Common myeloid progenitor, CD34-positive (primary cell): ENCODE measurements at regions not wholly inside any gene's neighbourhood (a gene's known extent, or its start where the extent isn't known, plus 50 kb on each side); places are given as distances from the start of the nearest gene placed in this dataset.
"Not testable (repeated sequence)": the region's sequence is repeated elsewhere in the genome, so short reads cannot be mapped to it uniquely, and the experiment has no call there.

ENCODE experiments used
- CTCF ChIA-PET: fragments of 350-600 bp; sonication (Branson Sonifier 250); formaldehyde crosslinking; loops from one replicate; lab custom pipeline; 2021; ENCODE audit warnings: antibody characterized with exemption; lab: Charles Lee
- POLR2A ChIA-PET: fragments of 350-600 bp; sonication (Branson Sonifier 250); formaldehyde crosslinking; loops from one replicate; lab custom pipeline; 2021; ENCODE audit warnings: antibody characterized with exemption; lab: Charles Lee
- DNase-seq, 3 donors: peaks; one replicate each; pipeline versions ENCODE4 v3.0.0 to v3.0.0-alpha.2; 2013
- H3K27ac ChIP-seq, 2 experiments: 1 replicate in 1 of 2; 2 replicates in 1 of 2; pipeline ENCODE4 v1.7.0; 2013; ENCODE audit warnings: inconsistent platforms in 2 of 2, low read length in 2 of 2, mild to moderate bottlenecking in 2 of 2, low read depth in 1 of 2, moderate library complexity in 1 of 2; ENCODE audit not compliant: severe bottlenecking in 2 of 2, insufficient read depth in 1 of 2, poor library complexity in 1 of 2
- H3K27me3 ChIP-seq, 5 experiments: replicated peaks in 2 of 5; 1 replicate in 3 of 5; 2 replicates in 2 of 5; pipeline versions ENCODE4 v1.6.1 to v1.7.0; 2013; ENCODE audit warnings: low read length in 4 of 5, mild to moderate bottlenecking in 2 of 5, moderate library complexity in 2 of 5, inconsistent platforms in 1 of 5; ENCODE audit not compliant: insufficient read depth in 5 of 5, control insufficient read depth in 4 of 5
- H3K36me3 ChIP-seq, 4 experiments: 1 replicate in 2 of 4; 2 replicates in 2 of 4; pipeline versions ENCODE4 v1.6.1 to v1.7.0; 2013; ENCODE audit warnings: low read length in 3 of 4, control low read depth in 1 of 4, mild to moderate bottlenecking in 1 of 4; ENCODE audit not compliant: control insufficient read depth in 4 of 4, insufficient read depth in 4 of 4
- H3K4me1 ChIP-seq, 4 experiments: 1 replicate in 3 of 4; 2 replicates in 1 of 4; pipeline versions ENCODE4 v1.6.1 to v1.7.1; 2013; ENCODE audit warnings: low read length in 3 of 4, mild to moderate bottlenecking in 3 of 4, control low read depth in 1 of 4, inconsistent platforms in 1 of 4, moderate library complexity in 1 of 4; ENCODE audit not compliant: control insufficient read depth in 4 of 4, insufficient read depth in 4 of 4; ENCODE audit errors: control extremely low read depth in 1 of 4
- H3K4me3 ChIP-seq, 7 experiments: 1 replicate in 4 of 7; 2 replicates in 3 of 7; pipeline versions ENCODE4 v1.5.1 to v1.7.0; 2013; ENCODE audit warnings: mild to moderate bottlenecking in 7 of 7, low read length in 6 of 7, moderate library complexity in 6 of 7, inconsistent platforms in 2 of 7, low read depth in 2 of 7, control low read depth in 1 of 7; ENCODE audit not compliant: insufficient read depth in 4 of 7, control insufficient read depth in 1 of 7; ENCODE audit errors: extremely low read depth in 1 of 7
- H3K9me3 ChIP-seq, 5 experiments: 1 replicate in 4 of 5; 2 replicates in 1 of 5; pipeline versions ENCODE4 v1.6.1 to v1.7.1; 2013; ENCODE audit warnings: low read length in 4 of 5, mild to moderate bottlenecking in 2 of 5, inconsistent platforms in 1 of 5, low read depth in 1 of 5, moderate library complexity in 1 of 5; ENCODE audit not compliant: control insufficient read depth in 4 of 5, insufficient read depth in 2 of 5; ENCODE audit errors: control extremely low read depth in 1 of 5
- WGBS: methylation state at CpG from one replicate; pipeline ENCODE4 v1.1.5; 2013; ENCODE audit not compliant: insufficient coverage; 5-methylcytosine and 5-hydroxymethylcytosine counted together

DNA sequence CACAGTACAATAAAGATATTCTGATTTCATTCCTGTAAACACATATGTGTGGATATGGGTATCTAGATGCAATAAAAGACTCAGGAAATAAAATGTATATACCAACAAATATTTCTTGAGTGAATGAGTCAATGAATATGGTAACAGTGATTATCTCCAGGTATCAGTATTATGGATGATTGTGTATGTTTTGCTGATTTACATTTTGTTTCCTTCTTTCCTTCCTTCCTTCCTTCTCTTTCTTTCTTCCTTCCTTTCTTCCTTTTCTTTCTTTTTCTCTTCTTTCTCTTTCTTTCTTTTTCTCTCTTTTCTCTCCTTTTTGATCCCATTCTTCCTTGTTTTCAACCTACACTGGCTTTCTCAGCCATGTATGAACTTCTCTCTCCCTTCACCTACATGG is 85.3 kb upstream of the DLX6 start:
- H3K9me3 ChIP-seq: no peaks in the 10 kb centered on the region
- ChIA-PET CTCF (no interaction called here), POLR2A (no interaction called here)
- no peak overlapping the region for H3K4me3 ChIP-seq
- H3K27ac ChIP-seq: no peak overlapping the region
- no peaks in the 10 kb centered on the region for H3K4me1 ChIP-seq
- no peaks in the 10 kb centered on the region for H3K36me3 ChIP-seq
- peaks cover 0 to 2% (median 0%) of the 10 kb centered on the region in 5 experiments for H3K27me3 ChIP-seq
- DNase-seq: no peak

DNA sequence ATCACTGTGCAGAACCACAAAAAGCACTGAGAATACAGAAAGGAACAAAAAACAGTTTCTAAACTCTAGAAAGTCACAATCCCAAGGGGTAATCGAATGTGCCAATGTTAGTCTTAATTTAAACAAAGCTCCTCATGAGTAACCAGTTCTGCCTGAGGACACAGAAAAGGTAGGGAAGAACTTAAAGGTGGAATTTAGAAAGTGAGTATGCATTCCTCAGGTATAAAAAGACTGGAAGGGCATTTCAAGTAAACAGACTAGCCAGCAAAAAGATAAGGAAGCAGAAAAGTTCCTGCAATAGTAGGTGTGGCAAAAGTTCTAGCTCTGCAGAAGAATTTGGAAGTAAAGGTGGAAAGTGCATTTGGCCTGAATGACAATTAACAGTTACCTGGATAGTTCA is 84.6 kb upstream of the DLX6 start:
- ChIA-PET CTCF (no interaction called here), POLR2A (no interaction called here)
- no peaks in the 10 kb centered on the region for H3K36me3 ChIP-seq
- DNase-seq: no peak
- 100% methylated on average over 1 of the region's 1 CpG for WGBS
- H3K4me3 ChIP-seq: no peak overlapping the region
- H3K27ac ChIP-seq: no peak overlapping the region
- H3K9me3 ChIP-seq: no peaks in the 10 kb centered on the region
- H3K4me1 ChIP-seq: no peaks in the 10 kb centered on the region
- H3K27me3 ChIP-seq: peaks cover 0 to 2% (median 0%) of the 10 kb centered on the region in 5 experiments

DNA sequence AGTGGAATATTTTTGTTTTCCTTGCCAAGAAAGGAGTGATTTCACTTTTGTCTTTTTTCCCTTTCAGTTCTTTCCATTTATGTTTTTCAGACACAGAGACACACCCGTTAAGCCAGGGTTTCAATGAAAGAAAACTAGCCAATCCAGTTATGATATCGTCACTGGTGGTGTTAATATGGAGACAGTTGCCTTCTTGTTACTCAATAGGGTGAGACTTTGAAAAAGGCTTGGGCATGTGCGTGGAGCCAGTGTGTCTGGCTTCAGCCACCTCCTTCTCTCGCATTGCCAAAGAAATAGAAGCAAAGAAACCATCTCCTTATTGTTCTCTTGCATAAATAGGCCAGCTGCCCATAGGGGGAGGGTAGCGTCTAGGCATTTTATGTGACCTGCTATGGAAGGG is 84.1 kb upstream of the DLX6 start:
- no peaks in the 10 kb centered on the region for H3K36me3 ChIP-seq
- H3K4me3 ChIP-seq: no peak overlapping the region
- peaks cover 0 to 2% (median 0%) of the 10 kb centered on the region in 5 experiments for H3K27me3 ChIP-seq
- WGBS: 98% methylated on average over 4 of the region's 5 CpGs
- H3K4me1 ChIP-seq: no peaks in the 10 kb centered on the region
- H3K27ac ChIP-seq: no peak overlapping the region
- H3K9me3 ChIP-seq: no peaks in the 10 kb centered on the region
- no peak for DNase-seq
- ChIA-PET CTCF (no interaction called here), POLR2A (no interaction called here)

DNA sequence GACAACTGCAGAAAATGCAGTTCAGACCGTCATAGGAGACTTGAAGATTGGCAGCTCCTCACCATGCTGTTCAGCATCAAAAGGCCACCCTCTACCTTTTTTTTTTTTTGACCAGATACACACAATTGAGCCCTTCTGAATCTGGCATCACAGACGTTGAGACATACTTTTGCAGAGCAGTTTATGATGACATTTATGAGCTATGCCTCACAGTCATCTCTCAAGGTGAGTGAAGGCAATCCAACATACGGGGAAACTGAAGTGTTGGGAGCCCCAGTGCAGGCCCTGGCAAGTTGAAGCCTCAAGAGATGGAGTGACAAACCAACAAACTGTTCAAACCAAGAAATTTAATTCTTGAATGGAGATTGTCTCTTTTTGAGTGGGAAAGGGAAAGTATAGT is 83.6 kb upstream of the DLX6 start:
- Histone ChIP-seq H3K36me3 (no peaks in the 10 kb centered on the region), H3K27ac (no peak overlapping the region), H3K4me3 (no peak overlapping the region), H3K9me3 (no peaks in the 10 kb centered on the region), H3K27me3 (peaks cover 0 to 2% (median 0%) of the 10 kb centered on the region in 5 experiments), H3K4me1 (no peaks in the 10 kb centered on the region)
- DNase-seq: no peak
- CTCF ChIA-PET: no interaction called here
- POLR2A ChIA-PET: no interaction called here
- 100% methylated on average over 2 of the region's 3 CpGs for WGBS

DNA sequence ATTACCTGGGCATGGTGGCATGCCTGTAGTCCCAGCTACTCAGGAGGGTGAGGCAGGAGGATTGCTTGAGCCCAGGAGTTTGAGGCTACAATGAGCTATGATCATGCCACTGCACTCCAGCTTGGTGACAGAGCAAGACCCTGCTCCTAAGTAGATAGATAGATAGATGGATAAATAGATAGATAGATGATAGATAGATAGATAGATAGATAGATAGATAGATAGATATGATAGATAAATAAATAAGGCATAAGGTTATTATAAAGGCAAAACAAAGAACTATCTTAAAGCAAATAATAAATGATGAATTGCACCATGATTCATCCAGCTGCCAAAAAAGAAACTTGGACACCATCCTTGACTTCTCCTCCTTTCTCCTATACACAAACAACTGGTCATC is 82.0 kb upstream of the DLX6 start:
- H3K27ac ChIP-seq, H3K9me3 ChIP-seq, H3K27me3 ChIP-seq, DNase-seq, POLR2A ChIA-PET, H3K4me1 ChIP-seq, H3K36me3 ChIP-seq, H3K4me3 ChIP-seq, CTCF ChIA-PET: not testable (repeated sequence)

DNA sequence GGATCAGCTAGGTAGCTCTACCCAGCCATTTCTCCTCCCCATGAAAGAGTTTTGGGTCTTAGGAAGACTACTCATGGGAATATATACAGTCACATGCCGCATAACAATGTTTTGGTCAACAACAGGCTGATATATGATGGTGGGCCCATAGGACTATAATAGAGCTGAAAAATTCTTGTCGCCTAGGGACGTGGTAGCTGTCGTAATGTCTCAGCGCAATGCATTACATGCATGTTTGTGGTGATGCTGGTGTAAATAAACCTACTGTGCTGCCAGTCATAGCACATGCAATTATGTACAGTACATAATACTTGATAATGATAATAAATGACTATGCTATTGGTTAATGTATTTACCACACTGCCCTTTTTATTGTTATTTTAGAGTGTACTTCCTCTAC is 78.2 kb upstream of the DLX6 start:
- POLR2A ChIA-PET: no interaction called here
- 89% methylated on average over 1 of the region's 5 CpGs for WGBS
- Histone ChIP-seq H3K27ac (no peak overlapping the region), H3K4me1 (no peaks in the 10 kb centered on the region), H3K36me3 (no peaks in the 10 kb centered on the region), H3K27me3 (peaks cover 0 to 5% (median 0%) of the 10 kb centered on the region in 5 experiments), H3K9me3 (no peaks in the 10 kb centered on the region), H3K4me3 (no peak overlapping the region)
- CTCF ChIA-PET: no interaction called here
- no peak for DNase-seq

DNA sequence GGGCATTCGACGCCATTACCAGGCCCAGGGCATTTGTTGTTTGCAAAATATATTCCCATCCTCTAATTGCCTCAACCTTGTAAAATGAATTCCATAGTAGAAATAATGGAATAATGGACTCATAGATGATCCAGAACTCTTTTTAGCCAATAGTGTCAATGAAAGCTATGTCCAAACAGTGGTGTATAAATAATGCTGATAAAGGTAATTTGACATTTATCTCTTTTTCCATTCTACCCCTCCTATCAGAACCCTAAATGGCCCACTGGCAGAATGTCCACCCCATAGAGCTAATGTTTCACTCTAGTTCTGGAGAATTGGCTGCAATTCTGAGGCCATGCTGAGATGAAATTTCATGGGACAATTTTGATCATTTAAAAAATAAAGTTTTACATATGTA is 76.4 kb upstream of the DLX6 start:
- WGBS: no CpG with 5 or more reads among the region's 2 CpGs
- Histone ChIP-seq H3K9me3 (no peaks in the 10 kb centered on the region), H3K4me3 (no peak overlapping the region), H3K36me3 (no peaks in the 10 kb centered on the region), H3K4me1 (peaks cover 0 to 6% (median 0%) of the 10 kb centered on the region in 4 experiments), H3K27me3 (peaks cover 0 to 4% (median 0%) of the 10 kb centered on the region in 5 experiments), H3K27ac (no peak overlapping the region)
- no peak for DNase-seq
- ChIA-PET CTCF (interaction anchor here (1.0 kb wide), 1 partner anchor 11 kb away, joined by 3 read pairs; no protein-coding TSS in a partner anchor), POLR2A (no interaction called here)
